Epithelial cell of prostate (primary cell): ENCODE measurements at regions not wholly inside any gene's neighbourhood (a gene's known extent, or its start where the extent isn't known, plus 50 kb on each side); places are given as distances from the start of the nearest gene placed in this dataset.
"Not testable (repeated sequence)": the region's sequence is repeated elsewhere in the genome, so short reads cannot be mapped to it uniquely, and the experiment has no call there.

ENCODE experiments used
- DNase-seq: peaks from one replicate; pipeline ENCODE4 v3.0.0-alpha.2; 2011; ENCODE audit warnings: low read depth, low spot score
- H3K27ac ChIP-seq: fragments of 450-650 bp; 2 replicates; pipeline ENCODE4 v1.5.1; 2017; ENCODE audit warnings: mild to moderate bottlenecking

DNA sequence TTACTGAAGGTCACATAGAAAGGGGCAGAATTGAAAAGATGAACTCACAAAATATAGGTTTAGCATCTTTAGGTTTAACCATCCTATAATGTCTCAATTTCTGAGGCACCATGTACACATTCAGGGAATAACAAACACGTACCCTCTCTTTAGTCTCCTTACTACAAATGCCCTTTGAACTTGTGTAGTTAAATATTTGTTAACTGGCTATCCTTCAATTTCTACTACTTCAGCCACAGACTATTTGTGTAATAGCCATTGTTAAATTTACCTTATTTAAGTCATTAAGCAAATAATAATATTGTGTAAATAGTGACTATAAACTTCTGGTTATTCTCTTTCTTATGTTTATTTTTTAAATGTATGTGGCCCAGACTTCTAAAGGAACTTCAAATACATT, 600.5 kb downstream of the KCNT2 start:
- no peak for DNase-seq
- no peak overlapping the region for H3K27ac ChIP-seq

DNA sequence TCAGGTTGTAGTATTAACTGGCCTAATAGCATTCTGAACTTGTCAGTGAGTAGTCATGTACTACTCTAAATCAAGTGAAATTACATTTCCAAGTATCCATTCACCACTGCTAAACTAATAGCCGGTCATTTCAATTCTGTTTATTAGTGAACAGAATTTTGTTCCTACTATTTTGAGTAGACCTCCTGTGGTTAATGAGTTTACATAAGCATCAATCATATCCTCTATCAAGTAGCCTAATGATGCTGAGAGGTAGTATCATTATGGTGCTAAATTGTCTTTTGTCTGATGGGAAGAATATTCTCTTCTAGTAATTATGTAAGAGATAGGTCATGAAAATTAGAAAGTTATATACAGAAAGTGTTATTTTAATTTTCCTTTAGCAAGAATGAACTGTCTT, 602.8 kb downstream of the KCNT2 start:
- DNase-seq, result no peak
- no peak overlapping the region for H3K27ac ChIP-seq

DNA sequence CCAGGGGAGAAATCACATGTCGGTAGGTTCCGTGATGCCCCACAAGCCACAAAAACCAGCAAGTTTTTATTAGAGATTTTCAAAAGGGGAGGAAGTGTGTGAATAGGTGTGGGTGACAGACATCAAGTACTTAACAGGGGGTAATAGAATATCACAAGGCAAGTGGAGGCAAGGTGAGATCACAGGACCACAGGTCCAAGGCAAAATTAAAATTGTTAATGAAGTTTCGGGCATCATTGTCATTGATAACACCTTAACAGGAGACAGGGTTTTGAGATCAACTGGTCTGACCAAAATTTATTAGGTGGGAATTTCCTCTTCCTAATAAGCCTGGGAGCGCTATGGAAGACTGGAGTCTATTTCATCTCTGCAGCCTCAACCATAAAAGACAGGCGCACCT, 603.9 kb downstream of the KCNT2 start:
- not testable (repeated sequence) for H3K27ac ChIP-seq, DNase-seq

- peak; percentile 89 for DNase-seq
- peak overlapping the region; percentile 80 for H3K27ac ChIP-seq
Measured at GRCh38 chr1:196002906-196003305, 605.3 kb downstream of the KCNT2 start.

DNA sequence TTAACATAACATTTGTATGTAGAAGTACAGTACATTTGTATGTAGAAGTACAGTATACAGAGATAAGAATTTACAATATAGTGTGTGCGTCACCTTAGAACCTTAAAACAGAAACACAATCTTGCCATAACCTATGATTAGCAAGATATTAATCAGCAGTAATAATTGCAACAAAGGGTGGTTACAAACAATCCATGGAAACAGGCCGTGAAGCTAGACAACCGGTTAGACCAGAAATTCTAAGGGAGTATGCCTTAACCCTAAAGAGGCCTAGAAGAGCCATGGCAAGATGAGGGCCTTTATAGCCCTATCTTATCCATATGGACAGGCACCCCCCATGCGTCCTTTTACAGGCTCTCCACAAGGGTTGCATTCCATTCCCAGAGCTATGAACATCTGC, 605.9 kb downstream of the KCNT2 start:
- DNase-seq, result peak; percentile 49
- peak overlapping the region; percentile 80 for H3K27ac ChIP-seq

GRCh38 chr1:196001188-196001587, 607.1 kb downstream of the KCNT2 start:
- peak overlapping the region; percentile 80 for H3K27ac ChIP-seq
- peak; percentile 49 for DNase-seq

DNA sequence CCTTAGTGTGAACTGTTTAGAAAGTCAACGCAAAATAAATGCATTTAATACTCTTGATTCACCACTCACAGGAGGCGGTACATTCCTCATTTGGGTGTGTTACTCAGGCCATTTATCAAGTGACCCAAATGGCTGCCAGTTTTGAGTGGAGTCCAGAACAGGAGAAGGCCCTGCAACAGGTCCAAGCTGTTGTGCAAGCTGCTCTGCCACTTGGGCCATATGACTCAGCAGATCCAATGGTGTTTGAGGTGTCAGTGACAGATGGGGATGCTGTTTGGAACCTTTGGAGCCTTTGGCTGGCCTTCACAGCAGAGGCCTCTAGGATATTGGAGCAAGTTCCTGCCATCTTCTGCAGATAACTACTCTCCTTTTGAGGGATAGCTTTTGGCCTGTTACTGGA, 609.2 kb downstream of the KCNT2 start:
- no peak for DNase-seq
- no peak overlapping the region for H3K27ac ChIP-seq

DNA sequence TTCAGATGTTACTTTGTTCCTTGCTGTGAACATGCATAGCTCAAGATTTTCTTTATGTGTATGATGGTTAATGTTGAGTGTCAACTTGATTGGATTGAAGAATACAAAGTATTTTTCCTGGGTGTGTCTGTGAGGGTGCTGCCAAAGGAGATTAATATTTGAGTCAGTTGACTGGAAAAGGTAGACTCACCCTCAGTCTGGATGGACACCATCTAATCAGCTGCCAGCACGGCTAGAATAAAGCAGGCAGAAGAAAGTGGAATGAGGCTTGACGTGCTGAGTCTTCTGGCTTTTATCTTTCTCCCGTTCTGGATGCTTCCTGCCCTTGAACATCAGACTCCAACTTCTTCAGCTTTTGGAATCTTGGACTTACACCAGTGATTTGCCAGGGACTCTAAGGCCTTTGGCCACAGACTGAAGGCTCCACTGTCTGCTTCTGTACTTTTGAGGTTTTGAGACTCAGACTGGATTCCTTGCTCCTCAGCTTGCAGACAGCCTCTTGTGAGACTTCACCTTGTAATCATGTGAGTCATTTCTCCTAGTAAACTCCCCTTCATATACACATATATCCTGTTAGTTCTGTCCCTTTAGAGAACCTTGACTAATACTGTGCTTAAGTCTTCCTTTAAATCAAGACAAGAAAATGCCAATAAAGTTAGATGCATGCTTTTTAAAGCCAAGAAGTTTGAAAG, 626.6 kb downstream of the KCNT2 start:
- peak overlapping the region; percentile 60 for H3K27ac ChIP-seq
- DNase-seq, result peak; percentile 37

DNA sequence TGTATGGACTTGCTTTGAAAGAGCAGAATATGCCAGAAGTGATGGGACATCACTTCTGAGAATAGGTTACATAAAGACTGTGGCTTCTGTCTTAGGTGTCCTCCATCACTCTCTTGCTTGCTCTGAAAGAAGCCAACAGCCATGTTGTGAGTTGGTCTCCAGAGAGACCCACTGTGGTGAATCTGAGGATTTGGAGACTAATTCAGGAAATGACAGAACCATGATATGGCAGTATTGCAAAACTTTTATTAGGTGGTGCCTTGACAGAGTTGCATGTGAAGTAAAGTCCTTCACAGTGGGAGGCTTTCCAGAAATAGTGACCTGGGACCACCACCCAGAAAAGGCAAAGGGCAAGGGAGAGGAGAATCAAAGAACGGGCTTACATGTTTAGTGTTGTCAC, 628.6 kb downstream of the KCNT2 start:
- DNase-seq, result no peak
- H3K27ac ChIP-seq, result no peak overlapping the region

- H3K27ac ChIP-seq, result no peak overlapping the region
- no peak for DNase-seq
Measured at GRCh38 chr1:195973311-195973904, 634.8 kb downstream of the KCNT2 start.

- no peak overlapping the region for H3K27ac ChIP-seq
- no peak for DNase-seq
Measured at GRCh38 chr1:195971589-195971988, 636.7 kb downstream of the KCNT2 start.

GRCh38 chr1:195970209-195970608, 638.0 kb downstream of the KCNT2 start:
- DNase-seq, result no peak
- no peak overlapping the region for H3K27ac ChIP-seq

- H3K27ac ChIP-seq, result no peak overlapping the region
- no peak for DNase-seq
Measured at GRCh38 chr1:195965475-195965874, 642.8 kb downstream of the KCNT2 start.

DNA sequence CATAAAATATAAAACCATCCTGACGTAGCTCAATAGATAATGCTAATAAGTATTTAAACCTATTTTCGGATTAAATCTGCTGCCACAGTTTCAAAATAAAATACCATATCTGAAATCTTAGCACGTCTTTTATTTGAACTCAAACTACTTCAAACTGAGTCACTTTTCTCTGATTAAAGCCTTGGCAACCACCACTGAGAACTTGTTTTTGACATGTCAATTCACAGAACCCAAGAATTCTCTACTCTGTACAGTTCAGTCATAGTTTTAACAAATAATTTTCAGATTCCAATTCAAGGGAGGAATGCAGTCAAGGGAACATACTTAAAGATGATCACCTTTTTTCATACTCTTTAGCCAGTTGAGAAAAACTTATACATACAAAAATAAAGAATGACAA, 643.2 kb downstream of the KCNT2 start:
- H3K27ac ChIP-seq, result no peak overlapping the region

GRCh38 chr1:195964516-195964915, 643.7 kb downstream of the KCNT2 start:
- no peak for DNase-seq
- no peak overlapping the region for H3K27ac ChIP-seq

More for the DNA sequence above, 643.2 kb downstream of the KCNT2 start:
- DNase-seq, result no peak

- no peak overlapping the region for H3K27ac ChIP-seq
- no peak for DNase-seq
Measured at GRCh38 chr1:195962051-195962450, 646.2 kb downstream of the KCNT2 start.

DNA sequence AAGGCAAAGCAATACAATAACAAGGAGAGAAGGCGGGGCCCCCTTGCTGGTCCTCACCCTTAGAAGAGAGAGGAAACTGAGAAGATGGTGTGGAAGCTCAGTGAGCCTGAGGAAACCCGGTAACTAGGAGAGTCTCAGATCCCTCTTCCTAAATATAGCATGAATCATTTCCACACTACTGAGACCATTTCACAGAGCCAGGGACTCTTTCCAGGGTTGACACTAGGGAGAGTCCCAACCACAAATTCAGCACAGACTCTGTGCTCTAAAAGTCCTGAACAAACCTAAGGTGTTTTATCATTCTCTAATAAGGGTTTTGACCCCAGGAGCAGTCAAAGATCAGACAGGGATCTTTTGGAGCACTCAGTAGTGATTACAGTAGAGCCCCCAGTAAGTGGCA, 647.7 kb downstream of the KCNT2 start:
- no peak for DNase-seq
- no peak overlapping the region for H3K27ac ChIP-seq

DNA sequence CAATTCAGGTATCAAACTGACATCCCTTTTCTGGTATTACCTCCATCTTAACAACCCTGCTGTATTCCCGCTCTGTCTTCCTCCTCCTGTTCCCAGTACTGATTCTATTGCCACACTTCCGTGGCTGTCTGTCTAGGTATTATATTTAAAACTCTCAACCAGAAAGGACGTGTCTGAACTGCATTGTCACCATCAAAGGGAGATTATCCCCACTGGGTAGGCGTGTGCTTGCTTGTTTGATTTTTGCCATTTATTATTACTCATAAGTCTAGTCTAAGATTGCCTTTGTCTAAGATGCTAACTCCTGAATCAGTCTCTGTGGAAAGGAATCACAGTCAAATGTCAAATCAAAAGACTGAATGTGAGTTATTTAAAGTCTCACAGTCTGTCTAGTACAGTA, 650.1 kb downstream of the KCNT2 start:
- peak overlapping the region; percentile 56 for H3K27ac ChIP-seq
- peak; percentile 79 for DNase-seq

DNA sequence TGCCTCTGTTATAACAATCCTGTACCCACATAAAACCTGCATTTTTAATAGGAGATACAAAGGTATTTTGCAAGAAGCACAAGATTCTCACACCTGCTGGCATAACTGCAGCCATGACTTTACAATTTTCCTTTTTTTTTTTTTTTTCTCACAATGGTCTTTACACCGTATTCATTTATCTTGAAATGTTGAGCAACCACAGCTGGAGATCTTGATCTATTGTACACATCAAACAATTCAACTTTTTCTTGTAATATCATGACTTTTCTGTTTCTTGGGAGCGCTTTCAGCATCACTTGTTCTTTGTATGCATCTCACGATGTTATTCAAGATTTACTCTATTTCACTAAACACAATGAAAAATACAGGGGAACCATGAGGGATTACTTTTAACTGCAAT, 651.4 kb downstream of the KCNT2 start:
- DNase-seq, result no peak
- H3K27ac ChIP-seq, result no peak overlapping the region

DNA sequence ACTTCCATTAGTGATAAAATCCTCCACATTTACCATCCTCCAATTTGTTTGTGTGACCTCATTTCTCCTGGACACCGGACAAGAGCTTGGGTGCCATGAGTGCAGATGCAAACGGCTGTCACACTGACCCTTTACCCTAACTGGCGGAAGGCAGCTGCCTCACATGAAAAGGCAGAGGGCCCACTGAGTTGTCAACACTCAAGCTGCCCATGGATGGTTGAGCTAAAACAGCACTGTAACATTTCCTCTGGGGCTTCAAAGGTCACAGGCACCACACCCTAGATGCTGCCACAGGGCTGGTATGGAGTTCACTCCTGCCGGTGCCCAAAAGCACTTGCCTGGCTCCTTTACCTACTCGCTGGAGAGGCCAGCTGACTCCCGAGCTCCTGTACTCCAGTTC, 653.4 kb downstream of the KCNT2 start:
- no peak overlapping the region for H3K27ac ChIP-seq
- DNase-seq, result no peak

GRCh38 chr1:195951313-195951712, 656.9 kb downstream of the KCNT2 start:
- no peak for DNase-seq

More at GRCh38 chr1:195951313-195951712, 656.9 kb downstream of the KCNT2 start:
- H3K27ac ChIP-seq, result no peak overlapping the region
